ENCODE measurements at regions not wholly inside any gene's neighbourhood (a gene's known extent, or its start where the extent isn't known, plus 50 kb on each side); places are given as distances from the start of the nearest gene placed in this dataset.
"Not testable (repeated sequence)": the region's sequence is repeated elsewhere in the genome, so short reads cannot be mapped to it uniquely, and the experiment has no call there.

GRCh38 chr4:184335520-184335919, 117.8 kb upstream of the ENPP6 start:
- no peak overlapping the region for H3K4me3 ChIP-seq (ENCODE audit: low read length in 2 of 2)
- WGBS = 3% methylated on average over 1 of the region's 1 CpG
- peaks cover 0 to 3% of the 10 kb centered on the region in 2 donors for H3K9me3 ChIP-seq (ENCODE audit: control insufficient read depth in 2 of 2, insufficient read depth in 1 of 2, low read length in 1 of 2)
- no peak overlapping the region for H3K27ac ChIP-seq (ENCODE audit: low read depth in 1 of 2, low read length in 1 of 2)
- peaks cover 0 to 7% of the 10 kb centered on the region in 2 donors for H3K4me1 ChIP-seq (ENCODE audit: control insufficient read depth in 2 of 2, insufficient read depth in 2 of 2, low read length in 2 of 2)
- no peaks in the 10 kb centered on the region for H3K36me3 ChIP-seq (ENCODE audit: control insufficient read depth in 2 of 2, insufficient read depth in 2 of 2, low read length in 1 of 2)
- no peak for DNase-seq (ENCODE audit: low read depth in 6 of 9, low spot score in 9 of 9)
- H3K27me3 ChIP-seq (ENCODE audit: control insufficient read depth in 2 of 2, insufficient read depth in 1 of 2, low read length in 1 of 2) = no peaks in the 10 kb centered on the region

DNA sequence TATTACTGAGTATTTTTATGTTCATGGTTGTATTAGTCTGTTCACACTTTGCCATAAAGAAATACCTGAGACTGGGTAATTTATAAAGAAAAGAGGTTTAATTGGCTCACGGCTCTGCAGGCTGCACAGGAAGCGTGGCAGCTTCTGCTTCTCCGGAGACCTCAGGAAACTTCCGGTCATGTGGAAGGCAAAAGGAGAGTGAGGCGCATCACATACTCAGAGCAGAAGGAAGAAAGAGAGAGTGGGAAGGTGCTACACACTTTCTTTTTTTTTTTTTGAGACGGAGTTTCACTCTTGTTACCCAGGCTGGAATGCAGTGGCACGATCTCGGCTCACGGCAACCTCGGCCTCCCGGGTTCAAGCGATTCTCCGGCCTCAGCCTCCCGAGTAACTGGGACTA, 115.8 kb upstream of the ENPP6 start:
- not testable (repeated sequence) for H3K36me3 ChIP-seq (ENCODE audit: control insufficient read depth in 2 of 2, insufficient read depth in 2 of 2, low read length in 1 of 2); H3K27me3 ChIP-seq (ENCODE audit: control insufficient read depth in 2 of 2, insufficient read depth in 1 of 2, low read length in 1 of 2); H3K9me3 ChIP-seq (ENCODE audit: control insufficient read depth in 2 of 2, insufficient read depth in 1 of 2, low read length in 1 of 2); H3K4me3 ChIP-seq (ENCODE audit: low read length in 2 of 2); H3K27ac ChIP-seq (ENCODE audit: low read depth in 1 of 2, low read length in 1 of 2); DNase-seq (ENCODE audit: low read depth in 6 of 9, low spot score in 9 of 9)
- peaks cover 0 to 16% of the 10 kb centered on the region in 2 donors for H3K4me1 ChIP-seq (ENCODE audit: control insufficient read depth in 2 of 2, insufficient read depth in 2 of 2, low read length in 2 of 2)
- WGBS = 80% methylated on average over 14 of the region's 14 CpGs

DNA sequence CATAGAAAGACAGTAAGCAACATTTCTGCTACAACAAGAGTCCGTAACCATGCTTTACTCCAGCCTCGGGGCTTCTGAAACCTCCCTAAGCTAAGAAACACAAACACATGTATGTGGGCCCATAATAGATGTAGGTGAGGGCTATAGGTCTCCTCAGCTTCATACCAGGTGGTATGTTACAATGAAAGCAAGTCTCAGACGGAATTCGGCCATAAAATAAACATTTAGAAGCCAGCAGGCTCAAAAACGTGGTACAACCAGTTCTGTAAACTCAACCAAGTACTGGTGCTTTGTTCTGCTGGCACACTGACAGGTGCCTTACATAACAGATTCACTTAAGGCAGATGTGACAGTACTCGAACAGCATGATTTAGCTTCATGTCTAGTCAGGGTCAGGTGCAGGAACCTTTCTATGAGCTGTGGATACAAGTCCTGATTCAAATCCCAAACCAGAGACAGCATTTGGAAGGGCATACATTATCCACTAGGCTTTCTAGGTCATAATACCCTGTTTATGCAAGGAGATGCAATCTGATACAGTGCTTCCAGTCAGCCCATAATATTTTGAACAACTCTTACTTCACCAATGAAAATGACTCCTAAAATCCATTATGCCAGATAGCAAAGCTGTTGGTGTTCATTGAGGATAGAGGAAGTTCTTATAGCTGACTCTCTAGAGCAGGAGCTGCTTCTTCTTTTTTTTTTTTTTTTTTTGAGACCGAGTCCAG, 113.8 kb upstream of the ENPP6 start:
- no peak for DNase-seq (ENCODE audit: low read depth in 6 of 9, low spot score in 9 of 9)
- Histone ChIP-seq H3K4me3 (ENCODE audit: low read length in 2 of 2) (no peak overlapping the region), H3K27me3 (ENCODE audit: control insufficient read depth in 2 of 2, insufficient read depth in 1 of 2, low read length in 1 of 2) (no peaks in the 10 kb centered on the region), H3K36me3 (ENCODE audit: control insufficient read depth in 2 of 2, insufficient read depth in 2 of 2, low read length in 1 of 2) (no peaks in the 10 kb centered on the region), H3K4me1 (ENCODE audit: control insufficient read depth in 2 of 2, insufficient read depth in 2 of 2, low read length in 2 of 2) (peaks cover 0 to 22% of the 10 kb centered on the region in 2 donors), H3K27ac (ENCODE audit: low read depth in 1 of 2, low read length in 1 of 2) (no peak overlapping the region), H3K9me3 (ENCODE audit: control insufficient read depth in 2 of 2, insufficient read depth in 1 of 2, low read length in 1 of 2) (no peaks in the 10 kb centered on the region)
- 91% methylated on average over 7 of the region's 7 CpGs for WGBS

- H3K27ac ChIP-seq (ENCODE audit: low read depth in 1 of 2, low read length in 1 of 2); DNase-seq (ENCODE audit: low read depth in 6 of 9, low spot score in 9 of 9); H3K27me3 ChIP-seq (ENCODE audit: control insufficient read depth in 2 of 2, insufficient read depth in 1 of 2, low read length in 1 of 2); H3K4me3 ChIP-seq (ENCODE audit: low read length in 2 of 2); H3K9me3 ChIP-seq (ENCODE audit: control insufficient read depth in 2 of 2, insufficient read depth in 1 of 2, low read length in 1 of 2); H3K36me3 ChIP-seq (ENCODE audit: control insufficient read depth in 2 of 2, insufficient read depth in 2 of 2, low read length in 1 of 2): not testable (repeated sequence)
- WGBS = 99% methylated on average over 5 of the region's 5 CpGs
- peaks cover 0 to 22% of the 10 kb centered on the region in 2 donors for H3K4me1 ChIP-seq (ENCODE audit: control insufficient read depth in 2 of 2, insufficient read depth in 2 of 2, low read length in 2 of 2)
Observed at GRCh38 chr4:184330517-184331094, 112.9 kb upstream of the ENPP6 start.

DNA sequence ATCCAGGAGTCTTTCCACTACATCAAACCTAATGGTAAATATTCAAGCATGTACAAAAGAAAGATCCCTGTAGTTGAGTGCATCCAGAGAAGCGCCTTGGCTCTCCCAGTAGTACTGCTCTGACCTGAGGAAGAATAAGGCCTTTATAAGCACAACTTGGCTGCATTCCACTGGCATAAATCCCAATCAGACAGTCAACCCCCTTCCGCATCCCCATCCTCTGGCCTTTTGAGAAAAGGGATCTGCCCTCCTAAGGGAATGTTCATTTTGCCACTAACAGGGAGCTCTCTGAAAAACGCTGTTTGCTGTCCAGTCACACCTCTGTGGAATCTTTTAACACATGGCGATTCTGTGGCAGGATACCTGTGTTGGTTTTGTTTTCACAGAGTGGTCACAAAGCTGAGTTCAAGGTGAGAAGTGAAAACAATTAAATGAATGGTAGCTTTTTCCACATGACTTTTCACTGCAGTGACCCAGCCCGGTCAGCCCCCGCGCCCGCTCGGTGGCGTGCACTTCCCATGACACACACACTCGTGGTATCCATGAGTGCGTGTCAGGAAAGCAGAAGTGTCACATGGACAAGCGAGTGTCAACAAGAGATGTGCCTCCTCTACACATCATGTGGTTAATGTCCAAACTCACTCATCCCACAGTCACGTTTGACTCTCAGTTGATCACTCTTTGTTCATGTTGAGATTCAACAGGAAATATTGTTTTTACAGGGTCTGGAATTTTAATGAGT, 112.2 kb upstream of the ENPP6 start:
- H3K27me3 ChIP-seq (ENCODE audit: control insufficient read depth in 2 of 2, insufficient read depth in 1 of 2, low read length in 1 of 2) = no peaks in the 10 kb centered on the region
- H3K9me3 ChIP-seq (ENCODE audit: control insufficient read depth in 2 of 2, insufficient read depth in 1 of 2, low read length in 1 of 2) = no peaks in the 10 kb centered on the region
- peaks cover 0 to 20% of the 10 kb centered on the region in 2 donors for H3K4me1 ChIP-seq (ENCODE audit: control insufficient read depth in 2 of 2, insufficient read depth in 2 of 2, low read length in 2 of 2)
- peak overlapping the region in 1 of 2 donors; percentile 39 for H3K27ac ChIP-seq (ENCODE audit: low read depth in 1 of 2, low read length in 1 of 2)
- no peak for DNase-seq (ENCODE audit: low read depth in 6 of 9, low spot score in 9 of 9)
- H3K4me3 ChIP-seq (ENCODE audit: low read length in 2 of 2) = no peak overlapping the region
- H3K36me3 ChIP-seq (ENCODE audit: control insufficient read depth in 2 of 2, insufficient read depth in 2 of 2, low read length in 1 of 2) = no peaks in the 10 kb centered on the region
- WGBS = 88% methylated on average over 14 of the region's 14 CpGs

GRCh38 chr4:184329235-184329634, 111.6 kb upstream of the ENPP6 start:
- Histone ChIP-seq H3K27ac (ENCODE audit: low read depth in 1 of 2, low read length in 1 of 2) (peak overlapping the region; percentile 33 to 45), H3K27me3 (ENCODE audit: control insufficient read depth in 2 of 2, insufficient read depth in 1 of 2, low read length in 1 of 2) (no peaks in the 10 kb centered on the region), H3K36me3 (ENCODE audit: control insufficient read depth in 2 of 2, insufficient read depth in 2 of 2, low read length in 1 of 2) (no peaks in the 10 kb centered on the region), H3K4me3 (ENCODE audit: low read length in 2 of 2) (no peak overlapping the region), H3K4me1 (ENCODE audit: control insufficient read depth in 2 of 2, insufficient read depth in 2 of 2, low read length in 2 of 2) (peaks cover 0 to 20% of the 10 kb centered on the region in 2 donors), H3K9me3 (ENCODE audit: control insufficient read depth in 2 of 2, insufficient read depth in 1 of 2, low read length in 1 of 2) (no peaks in the 10 kb centered on the region)
- no peak for DNase-seq (ENCODE audit: low read depth in 6 of 9, low spot score in 9 of 9)
- 96% methylated on average over 9 of the region's 9 CpGs for WGBS

DNA sequence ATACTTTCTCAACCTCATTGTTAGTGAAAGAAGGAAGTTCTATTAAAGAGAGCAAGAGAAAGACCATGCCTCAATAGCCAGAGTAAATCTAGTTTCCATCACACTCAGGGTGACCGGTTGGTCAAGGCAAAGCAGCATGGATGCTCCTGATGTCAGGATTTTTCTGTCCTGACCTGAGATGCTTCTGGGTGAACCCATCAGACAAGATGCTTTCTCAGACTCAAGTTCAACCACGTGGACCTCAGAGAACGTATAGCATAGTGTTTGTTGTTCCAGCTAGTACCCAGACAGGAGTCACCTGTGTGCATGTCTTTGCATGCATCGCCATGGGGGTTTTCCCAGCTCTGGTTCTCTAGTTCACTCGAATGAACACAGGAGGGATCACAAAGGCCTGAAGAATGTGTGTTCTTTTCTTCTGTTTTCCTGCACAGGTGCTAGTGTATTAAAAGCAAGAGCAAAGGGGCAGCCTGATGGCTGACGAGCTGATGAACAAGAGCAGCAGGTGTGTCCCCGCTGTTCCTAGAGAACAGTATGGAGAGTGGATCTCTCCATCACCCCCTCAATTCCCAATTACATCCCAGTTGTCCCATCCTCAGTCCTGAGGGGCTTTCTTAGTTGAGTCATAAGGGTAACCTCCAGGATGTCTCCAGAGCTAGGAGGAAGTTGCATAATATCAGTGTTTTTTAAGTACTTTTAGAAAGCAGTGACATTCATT, 110.5 kb upstream of the ENPP6 start:
- Histone ChIP-seq H3K27me3 (ENCODE audit: control insufficient read depth in 2 of 2, insufficient read depth in 1 of 2, low read length in 1 of 2) (no peaks in the 10 kb centered on the region), H3K4me3 (ENCODE audit: low read length in 2 of 2) (no peak overlapping the region), H3K27ac (ENCODE audit: low read depth in 1 of 2, low read length in 1 of 2) (peak overlapping the region; percentile 37 to 41), H3K4me1 (ENCODE audit: control insufficient read depth in 2 of 2, insufficient read depth in 2 of 2, low read length in 2 of 2) (peaks cover 0 to 20% of the 10 kb centered on the region in 2 donors), H3K36me3 (ENCODE audit: control insufficient read depth in 2 of 2, insufficient read depth in 2 of 2, low read length in 1 of 2) (no peaks in the 10 kb centered on the region), H3K9me3 (ENCODE audit: control insufficient read depth in 2 of 2, insufficient read depth in 1 of 2, low read length in 1 of 2) (no peaks in the 10 kb centered on the region)
- WGBS = 84% methylated on average over 7 of the region's 7 CpGs
- DNase-seq (ENCODE audit: low read depth in 6 of 9, low spot score in 9 of 9) = peak in 1 of 9 donors; percentile 47

DNA sequence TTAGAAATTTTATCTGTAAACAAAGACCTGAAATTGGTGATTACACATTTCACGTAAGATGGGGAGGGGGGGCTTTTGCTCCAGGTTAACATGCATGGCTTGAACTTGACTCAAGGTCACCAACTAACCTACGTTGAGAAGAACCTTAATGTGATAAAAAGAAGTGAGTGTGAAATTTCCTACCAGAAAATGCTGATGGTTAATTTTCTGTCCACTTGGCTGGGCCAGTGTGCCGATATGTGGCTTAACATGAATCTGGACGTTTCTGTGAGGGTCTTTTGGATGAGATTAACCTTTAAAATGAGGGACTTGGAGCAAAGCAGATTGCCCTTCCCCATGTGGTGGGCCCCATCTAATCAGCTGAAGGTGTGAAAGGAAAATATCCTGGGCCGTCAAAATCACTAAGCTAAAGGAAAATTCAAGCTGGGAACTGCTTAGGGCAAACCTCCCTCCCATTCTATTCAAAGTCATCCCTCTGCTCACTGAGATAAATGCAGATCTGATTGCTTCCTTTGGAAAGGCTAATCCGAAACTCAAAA, 107.3 kb upstream of the ENPP6 start:
- Histone ChIP-seq H3K4me3 (ENCODE audit: low read length in 2 of 2) (no peak overlapping the region), H3K4me1 (ENCODE audit: control insufficient read depth in 2 of 2, insufficient read depth in 2 of 2, low read length in 2 of 2) (peaks cover 0 to 15% of the 10 kb centered on the region in 2 donors), H3K27ac (ENCODE audit: low read depth in 1 of 2, low read length in 1 of 2) (no peak overlapping the region), H3K36me3 (ENCODE audit: control insufficient read depth in 2 of 2, insufficient read depth in 2 of 2, low read length in 1 of 2) (no peaks in the 10 kb centered on the region), H3K27me3 (ENCODE audit: control insufficient read depth in 2 of 2, insufficient read depth in 1 of 2, low read length in 1 of 2) (no peaks in the 10 kb centered on the region), H3K9me3 (ENCODE audit: control insufficient read depth in 2 of 2, insufficient read depth in 1 of 2, low read length in 1 of 2) (no peaks in the 10 kb centered on the region)
- no peak for DNase-seq (ENCODE audit: low read depth in 6 of 9, low spot score in 9 of 9)
- WGBS = 97% methylated on average over 6 of the region's 6 CpGs

All from thymus (tissue), 11 donors.